Neural progenitor cell (in vitro differentiated cells): ENCODE measurements at regions not wholly inside any gene's neighbourhood (a gene's known extent, or its start where the extent isn't known, plus 50 kb on each side); places are given as distances from the start of the nearest gene placed in this dataset.
"Not testable (repeated sequence)": the region's sequence is repeated elsewhere in the genome, so short reads cannot be mapped to it uniquely, and the experiment has no call there.

Experiments used
- DNase-seq: peaks from one replicate; pipeline ENCODE4 v3.0.0-alpha.2; 2016; ENCODE audit warnings: low spot score
- H2AFZ ChIP-seq: fragments of 200-600 bp; sonication (generic); replicated peaks from 2 replicates; pipeline ENCODE4 v1.6.1; 2016; ENCODE audit warnings: antibody characterized with exemption
- H3F3A ChIP-seq: fragments of 200-600 bp; sonication (generic); 2 replicates; pipeline ENCODE4 v1.6.1; 2016; ENCODE audit warnings: antibody characterized with exemption, low read depth
- H3K27ac ChIP-seq: fragments of 200-600 bp; sonication (generic); 2 replicates; pipeline ENCODE4 v1.5.1; 2016; ENCODE audit warnings: mild to moderate bottlenecking
- H3K27me3 ChIP-seq: fragments of 200-600 bp; sonication (generic); 2 replicates; pipeline ENCODE4 v1.6.1; 2016; ENCODE audit warnings: mild to moderate bottlenecking, moderate library complexity
- H3K36me3 ChIP-seq: fragments of 200-600 bp; sonication (generic); 2 replicates; pipeline ENCODE4 v1.5.1; 2016
- H3K4me1 ChIP-seq: fragments of 200-600 bp; sonication (generic); 2 replicates; pipeline ENCODE4 v1.6.1; 2016; ENCODE audit warnings: mixed run types
- H3K4me2 ChIP-seq: fragments of 200-600 bp; sonication (generic); 2 replicates; pipeline ENCODE4 v1.6.1; 2016
- H3K4me3 ChIP-seq: fragments of 200-600 bp; sonication (generic); 2 replicates; pipeline ENCODE4 v1.5.1; 2016
- H3K79me2 ChIP-seq: fragments of 200-600 bp; sonication (generic); 2 replicates; pipeline ENCODE4 v1.6.1; 2016; ENCODE audit warnings: low read depth
- H3K9ac ChIP-seq: fragments of 200-600 bp; sonication (generic); 2 replicates; pipeline ENCODE4 v1.6.1; 2016
- H3K9me3 ChIP-seq: fragments of 200-600 bp; sonication (generic); 2 replicates; pipeline ENCODE4 v1.5.1; 2016; ENCODE audit warnings: low read depth
- H4K20me1 ChIP-seq: fragments of 200-600 bp; sonication (generic); 2 replicates; pipeline ENCODE4 v1.6.1; 2016; ENCODE audit warnings: low read depth
- H3K27ac Mint-ChIP-seq: 3 replicates; pipeline ENCODE4 v1.8.0; 2021; ENCODE audit warnings: mixed read lengths
- H3K27me3 Mint-ChIP-seq: 2 replicates; pipeline ENCODE4 v1.8.0; 2022; ENCODE audit warnings: low read depth, mild to moderate bottlenecking, inconsistent platforms, moderate library complexity, mixed read lengths; ENCODE audit not compliant: insufficient read depth
- H3K36me3 Mint-ChIP-seq: 3 replicates; pipeline ENCODE4 v1.8.0; 2021; ENCODE audit warnings: mixed read lengths
- H3K4me1 Mint-ChIP-seq: 3 replicates; pipeline ENCODE4 v1.8.0; 2021; ENCODE audit warnings: mixed read lengths
- H3K4me3 Mint-ChIP-seq: 3 replicates; pipeline ENCODE4 v1.8.0; 2021; ENCODE audit warnings: mild to moderate bottlenecking, moderate library complexity, mixed read lengths
- H3K9me3 Mint-ChIP-seq: 3 replicates; pipeline ENCODE4 v1.8.0; 2020; ENCODE audit warnings: mixed read lengths
- CTCF ChIP-seq: fragments of 200-600 bp; sonication (generic); IDR thresholded peaks from 2 replicates; pipeline ENCODE4 v1.5.1; 2017; ENCODE audit warnings: antibody characterized with exemption, mild to moderate bottlenecking
- EZH2 ChIP-seq: fragments of 200-600 bp; sonication (generic); IDR thresholded peaks from 2 replicates; pipeline ENCODE4 v1.6.1; 2017; ENCODE audit warnings: antibody characterized with exemption, mild to moderate bottlenecking, moderate library complexity
- EZH2phosphoT487 ChIP-seq: fragments of 200-600 bp; sonication (generic); IDR thresholded peaks from 2 replicates; pipeline ENCODE4 v1.6.1; 2017; ENCODE audit warnings: antibody characterized with exemption

GRCh38 chr18:1784113-1784512 lies 787.2 kb downstream of the METTL4 start:
- H3K4me1 ChIP-seq: peaks cover 4% of the 10 kb centered on the region
- Mint-ChIP-seq H3K4me1 (peaks cover 12% of the 10 kb centered on the region), H3K4me3 (no peak overlapping the region), H3K27me3 (no peaks in the 10 kb centered on the region), H3K27ac (no peak overlapping the region), H3K36me3 (no peaks in the 10 kb centered on the region), H3K9me3 (peaks cover 14% of the 10 kb centered on the region)
- TF ChIP-seq EZH2: no peak
- peak; percentile 12 for TF ChIP-seq CTCF
- no peak overlapping the region for H3K4me3 ChIP-seq
- no peaks in the 10 kb centered on the region for H3K9me3 ChIP-seq
- no peak overlapping the region for H3K9ac ChIP-seq
- H3K79me2 ChIP-seq: no peaks in the 10 kb centered on the region
- H3K27ac ChIP-seq: no peak overlapping the region
- peaks cover 9% of the 10 kb centered on the region for H3F3A ChIP-seq
- no peak overlapping the region for H3K4me2 ChIP-seq
- H2AFZ ChIP-seq: no peak overlapping the region
- H3K27me3 ChIP-seq: no peaks in the 10 kb centered on the region
- DNase-seq: peak; percentile 88
- no peaks in the 10 kb centered on the region for H4K20me1 ChIP-seq
- H3K36me3 ChIP-seq: no peaks in the 10 kb centered on the region

- H3K36me3 Mint-ChIP-seq, H3K27me3 ChIP-seq, H2AFZ ChIP-seq, H3F3A ChIP-seq, H3K4me3 Mint-ChIP-seq, H3K27ac ChIP-seq, H3K27ac Mint-ChIP-seq, H3K9ac ChIP-seq, H4K20me1 ChIP-seq, H3K27me3 Mint-ChIP-seq, H3K36me3 ChIP-seq, H3K4me1 ChIP-seq, H3K4me3 ChIP-seq, H3K79me2 ChIP-seq, DNase-seq, H3K4me2 ChIP-seq, H3K9me3 ChIP-seq: not testable (repeated sequence)
- peaks cover 12% of the 10 kb centered on the region for H3K4me1 Mint-ChIP-seq
- peaks cover 14% of the 10 kb centered on the region for H3K9me3 Mint-ChIP-seq
Observed at GRCh38 chr18:1785980-1786379, 785.3 kb downstream of the METTL4 start.

GRCh38 chr18:1796636-1797035 lies 774.7 kb downstream of the METTL4 start:
- no peak for TF ChIP-seq EZH2phosphoT487
- no peak for TF ChIP-seq CTCF
- no peak for TF ChIP-seq EZH2
- no peaks in the 10 kb centered on the region for H3K36me3 ChIP-seq
- no peaks in the 10 kb centered on the region for H3K27me3 Mint-ChIP-seq
- DNase-seq: no peak
- no peaks in the 10 kb centered on the region for H3K36me3 Mint-ChIP-seq
- H2AFZ ChIP-seq: no peak overlapping the region
- H3K4me3 Mint-ChIP-seq: no peak overlapping the region
- no peaks in the 10 kb centered on the region for H3K4me1 Mint-ChIP-seq
- H3K4me1 ChIP-seq: no peaks in the 10 kb centered on the region
- H3F3A ChIP-seq: no peaks in the 10 kb centered on the region
- no peak overlapping the region for H3K9ac ChIP-seq
- H3K79me2 ChIP-seq: no peaks in the 10 kb centered on the region
- H3K9me3 Mint-ChIP-seq: peaks cover 8% of the 10 kb centered on the region
- no peak overlapping the region for H3K4me3 ChIP-seq
- H3K27ac ChIP-seq: no peak overlapping the region
- no peaks in the 10 kb centered on the region for H4K20me1 ChIP-seq
- no peaks in the 10 kb centered on the region for H3K9me3 ChIP-seq
- H3K27ac Mint-ChIP-seq: no peak overlapping the region
- H3K27me3 ChIP-seq: no peaks in the 10 kb centered on the region
- no peak overlapping the region for H3K4me2 ChIP-seq

GRCh38 chr18:1797235-1797634 lies 774.1 kb downstream of the METTL4 start:
- no peak overlapping the region for H2AFZ ChIP-seq
- no peaks in the 10 kb centered on the region for H4K20me1 ChIP-seq
- TF ChIP-seq CTCF (no peak), EZH2phosphoT487 (no peak), EZH2 (no peak)
- Mint-ChIP-seq H3K4me1 (no peaks in the 10 kb centered on the region), H3K27ac (no peak overlapping the region), H3K4me3 (no peak overlapping the region), H3K27me3 (no peaks in the 10 kb centered on the region), H3K9me3 (peaks cover 8% of the 10 kb centered on the region), H3K36me3 (no peaks in the 10 kb centered on the region)
- no peak overlapping the region for H3K4me3 ChIP-seq
- H3K9ac ChIP-seq: no peak overlapping the region
- no peaks in the 10 kb centered on the region for H3K27me3 ChIP-seq
- H3K36me3 ChIP-seq: no peaks in the 10 kb centered on the region
- H3K9me3 ChIP-seq: no peaks in the 10 kb centered on the region
- no peaks in the 10 kb centered on the region for H3F3A ChIP-seq
- no peaks in the 10 kb centered on the region for H3K79me2 ChIP-seq
- no peaks in the 10 kb centered on the region for H3K4me1 ChIP-seq
- no peak overlapping the region for H3K27ac ChIP-seq
- H3K4me2 ChIP-seq: no peak overlapping the region
- no peak for DNase-seq
